Small intestine (tissue), 7 donors: ENCODE measurements at regions not wholly inside any gene's neighbourhood (a gene's known extent, or its start where the extent isn't known, plus 50 kb on each side); places are given as distances from the start of the nearest gene placed in this dataset.

Experiments used
- DNase-seq, 2 donors: peaks; one replicate each; pipeline versions ENCODE4 v3.0.0 to v3.0.0-alpha.2; 2013
- FAIRE-seq: peaks from 2 replicates; lab custom pipeline; 2012; peaks lifted over from hg19 to GRCh38; lab: Jason Lieb, UNC
- H3K27ac ChIP-seq, 3 donors: one replicate each; pipeline ENCODE4 v1.5.1; 2013; ENCODE audit warnings: low read length in 2 of 3, mild to moderate bottlenecking in 2 of 3, control low read depth in 1 of 3, inconsistent platforms in 1 of 3, low read depth in 1 of 3, moderate library complexity in 1 of 3
- H3K27me3 ChIP-seq, 3 donors: one replicate each; pipeline ENCODE4 v1.6.1; 2013; ENCODE audit warnings: low read length in 3 of 3, inconsistent platforms in 1 of 3; ENCODE audit not compliant: control insufficient read depth in 3 of 3, insufficient read depth in 3 of 3
- H3K36me3 ChIP-seq, 3 donors: one replicate each; pipeline ENCODE4 v1.6.1; 2013; ENCODE audit warnings: low read length in 3 of 3, inconsistent platforms in 1 of 3, low read depth in 1 of 3, mild to moderate bottlenecking in 1 of 3, moderate library complexity in 1 of 3; ENCODE audit not compliant: control insufficient read depth in 3 of 3, insufficient read depth in 2 of 3
- H3K4me1 ChIP-seq, 3 donors: one replicate each; pipeline ENCODE4 v1.6.1; 2013; ENCODE audit warnings: low read length in 2 of 3, inconsistent platforms in 1 of 3, low read depth in 1 of 3, mild to moderate bottlenecking in 1 of 3, moderate library complexity in 1 of 3; ENCODE audit not compliant: control insufficient read depth in 3 of 3, insufficient read depth in 2 of 3
- H3K4me3 ChIP-seq, 3 donors: one replicate each; pipeline ENCODE4 v1.5.1; 2013; ENCODE audit warnings: low read length in 3 of 3, control low read depth in 1 of 3, inconsistent platforms in 1 of 3, low read depth in 1 of 3, mild to moderate bottlenecking in 1 of 3, moderate library complexity in 1 of 3
- H3K9me3 ChIP-seq, 2 donors: one replicate each; pipeline ENCODE4 v1.6.1; 2013; ENCODE audit warnings: low read depth in 1 of 2, low read length in 1 of 2; ENCODE audit not compliant: control insufficient read depth in 2 of 2, insufficient read depth in 1 of 2
- WGBS, 3 donors: extraction: QIAGEN DNeasy Blood & Tissue Kit; methylation state at CpG; one replicate each; pipeline ENCODE4 v1.1.7; 2013; 5-methylcytosine and 5-hydroxymethylcytosine counted together
- donor health status: healthy with polysubstance abuse.
- donor health status: control.
- donor health status: control.
- donor health status: Bipolar disorder and iron deficiency.
- donor health status: healthy.

DNA sequence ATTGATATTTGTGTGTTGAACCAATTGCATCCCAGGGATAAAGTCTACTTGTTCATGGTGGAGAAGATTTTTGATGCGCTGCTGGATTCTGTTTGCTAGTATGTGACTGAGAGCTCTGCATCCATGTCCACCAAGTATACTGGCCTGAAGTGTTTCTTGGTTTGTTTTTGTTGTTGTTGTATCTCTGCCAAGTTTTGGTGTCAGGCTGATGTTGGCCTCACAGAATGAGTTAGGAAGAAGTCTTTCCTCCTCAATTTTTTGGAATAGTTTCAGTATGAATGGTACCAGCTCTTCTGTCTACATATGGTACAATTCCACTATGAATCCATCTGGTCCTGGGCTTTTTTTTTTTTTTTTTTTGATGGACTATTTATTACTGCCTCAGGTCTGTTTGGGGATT, 50.9 kb upstream of the OSTN start:
- no peak for FAIRE-seq
- WGBS, 3 donors = 81 to 96% (median 90%) methylated on average over 1 of the region's 1 CpG
- Histone ChIP-seq H3K4me3 (no peak overlapping the region), H3K9me3 (no peaks in the 10 kb centered on the region), H3K36me3 (no peaks in the 10 kb centered on the region), H3K4me1 (no peaks in the 10 kb centered on the region), H3K27me3 (no peaks in the 10 kb centered on the region), H3K27ac (no peak overlapping the region)
- DNase-seq = no peak

DNA sequence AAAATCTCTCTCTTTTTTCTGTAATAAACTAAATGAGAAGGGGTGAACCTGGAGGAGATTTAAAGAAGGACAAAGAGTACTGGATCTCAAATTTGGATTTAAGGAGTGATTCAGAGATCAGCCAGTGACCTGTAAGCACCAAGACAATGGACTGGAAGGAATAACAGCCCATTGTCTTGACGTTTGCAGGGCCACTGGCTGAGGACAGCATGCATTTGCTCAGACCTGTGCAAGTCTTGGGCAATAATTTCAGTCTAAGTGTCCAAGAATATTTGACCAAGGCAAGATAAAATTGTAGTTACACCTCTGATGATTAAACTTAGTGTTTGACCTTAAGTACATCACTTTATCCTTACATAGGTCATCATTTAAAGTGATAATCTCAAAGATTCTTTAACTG, 55.8 kb upstream of the OSTN start:
- H3K36me3 ChIP-seq = no peaks in the 10 kb centered on the region
- no peak for DNase-seq
- H3K27me3 ChIP-seq = no peaks in the 10 kb centered on the region
- no peak for FAIRE-seq
- no peak overlapping the region for H3K4me3 ChIP-seq
- WGBS, 3 donors = 0 to 30% (median 4%) methylated on average over 1 of the region's 1 CpG
- no peak overlapping the region for H3K27ac ChIP-seq
- no peaks in the 10 kb centered on the region for H3K4me1 ChIP-seq
- H3K9me3 ChIP-seq = no peaks in the 10 kb centered on the region

DNA sequence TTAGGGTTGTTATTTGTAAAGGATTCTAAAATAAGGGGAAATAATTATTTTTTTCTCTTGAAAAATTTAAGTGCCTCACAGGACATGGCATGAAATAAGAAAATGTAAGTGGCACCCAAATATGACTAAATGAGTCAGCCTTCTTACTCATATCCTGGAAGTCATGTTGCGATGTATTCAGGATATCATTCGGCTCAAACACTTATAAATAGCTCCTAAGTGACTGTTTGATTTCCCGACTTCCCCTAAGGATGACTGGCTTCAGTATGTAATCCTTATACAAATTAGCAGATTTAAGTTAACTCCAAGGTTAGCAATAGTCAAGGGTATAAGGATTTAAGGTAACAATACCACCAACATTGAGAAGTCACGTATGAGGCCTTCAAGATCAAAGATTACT, 57.3 kb upstream of the OSTN start:
- Histone ChIP-seq H3K27me3 (no peaks in the 10 kb centered on the region), H3K4me3 (no peak overlapping the region), H3K36me3 (no peaks in the 10 kb centered on the region), H3K9me3 (no peaks in the 10 kb centered on the region), H3K4me1 (no peaks in the 10 kb centered on the region), H3K27ac (no peak overlapping the region)
- DNase-seq = no peak
- no peak for FAIRE-seq
- WGBS, 3 donors = 68 to 79% (median 70%) methylated on average over 4 of the region's 4 CpGs

DNA sequence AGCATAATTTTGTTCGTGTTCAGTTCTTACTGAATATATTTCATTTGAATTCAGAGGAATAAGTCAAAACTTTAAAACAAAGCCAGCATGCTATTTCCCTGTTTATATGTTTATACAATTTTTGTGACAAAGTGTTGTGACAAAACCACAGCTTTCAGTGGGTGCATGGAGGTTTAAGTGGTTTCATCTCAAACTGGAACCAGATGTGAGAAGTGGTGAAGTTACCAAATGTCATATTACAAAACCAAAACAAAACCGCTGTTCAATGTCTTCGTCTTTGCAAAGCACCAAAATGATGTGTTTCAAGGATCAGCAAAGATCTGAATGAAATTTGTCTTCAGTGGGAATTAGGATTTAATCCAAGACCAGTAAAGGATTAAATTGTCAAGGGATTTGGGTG, 59.3 kb upstream of the OSTN start:
- FAIRE-seq = no peak
- H3K4me1 ChIP-seq = no peaks in the 10 kb centered on the region
- H3K27me3 ChIP-seq = no peaks in the 10 kb centered on the region
- H3K27ac ChIP-seq = no peak overlapping the region
- H3K36me3 ChIP-seq = no peaks in the 10 kb centered on the region
- H3K4me3 ChIP-seq = no peak overlapping the region
- no peaks in the 10 kb centered on the region for H3K9me3 ChIP-seq
- WGBS, 3 donors = 60 to 73% (median 65%) methylated on average over 3 of the region's 3 CpGs
- DNase-seq = no peak

- 55 to 57% (median 56%) methylated on average over 1 of the region's 1 CpG for WGBS, 3 donors
- H3K27me3 ChIP-seq = no peaks in the 10 kb centered on the region
These were observed 60.1 kb upstream of the OSTN start for GRCh38 chr3:191138937-191139336.

DNA sequence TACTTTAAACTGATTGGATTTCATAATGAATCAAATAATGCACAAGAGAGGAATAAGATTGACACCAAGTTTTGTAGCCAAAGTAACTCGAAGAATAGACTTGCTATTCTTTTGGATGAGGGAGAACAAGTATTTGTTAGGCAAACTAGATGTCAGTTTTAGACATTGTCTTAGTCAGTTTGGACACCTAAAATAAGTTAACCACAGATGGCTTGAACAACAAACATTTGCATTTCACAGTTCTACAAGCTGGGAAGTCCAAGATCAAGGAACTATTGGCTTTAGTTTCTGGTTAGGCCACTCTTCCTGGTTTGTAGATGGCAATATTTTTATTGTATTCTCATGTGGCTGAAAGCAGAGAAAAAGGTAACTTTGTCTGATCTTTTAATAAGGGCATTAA, 61.3 kb upstream of the OSTN start:
- no peaks in the 10 kb centered on the region for H3K36me3 ChIP-seq
- H3K4me1 ChIP-seq = no peaks in the 10 kb centered on the region
- H3K27me3 ChIP-seq = no peaks in the 10 kb centered on the region
- no peak for DNase-seq
- 80 to 91% (median 84%) methylated on average over 1 of the region's 1 CpG for WGBS, 3 donors
- H3K4me3 ChIP-seq = no peak overlapping the region
- no peaks in the 10 kb centered on the region for H3K9me3 ChIP-seq
- H3K27ac ChIP-seq = no peak overlapping the region
- FAIRE-seq = no peak

More at GRCh38 chr3:191138937-191139336, 60.1 kb upstream of the OSTN start:
- no peaks in the 10 kb centered on the region for H3K4me1 ChIP-seq
- no peaks in the 10 kb centered on the region for H3K9me3 ChIP-seq
- H3K4me3 ChIP-seq = no peak overlapping the region
- no peaks in the 10 kb centered on the region for H3K36me3 ChIP-seq
- DNase-seq (no peak), FAIRE-seq (no peak)
- no peak overlapping the region for H3K27ac ChIP-seq

- no peaks in the 10 kb centered on the region for H3K4me1 ChIP-seq
- H3K9me3 ChIP-seq = no peaks in the 10 kb centered on the region
- H3K27ac ChIP-seq = no peak overlapping the region
- FAIRE-seq = no peak
- H3K36me3 ChIP-seq = no peaks in the 10 kb centered on the region
- 77 to 83% (median 83%) methylated on average over 6 of the region's 6 CpGs for WGBS, 3 donors
- no peak overlapping the region for H3K4me3 ChIP-seq
- no peaks in the 10 kb centered on the region for H3K27me3 ChIP-seq
- no peak for DNase-seq
These were observed 62.7 kb upstream of the OSTN start for GRCh38 chr3:191136347-191136746.

- DNase-seq (no peak), FAIRE-seq (no peak)
- Histone ChIP-seq H3K36me3 (no peaks in the 10 kb centered on the region), H3K27ac (no peak overlapping the region), H3K4me1 (no peaks in the 10 kb centered on the region), H3K9me3 (no peaks in the 10 kb centered on the region), H3K27me3 (no peaks in the 10 kb centered on the region), H3K4me3 (no peak overlapping the region)
- WGBS, 3 donors = 82 to 88% (median 85%) methylated on average over 2 of the region's 2 CpGs
These were observed 63.9 kb upstream of the OSTN start for GRCh38 chr3:191135175-191135574.

GRCh38 chr3:191133359-191133758, 65.7 kb upstream of the OSTN start:
- Histone ChIP-seq H3K27me3 (no peaks in the 10 kb centered on the region), H3K4me3 (no peak overlapping the region), H3K36me3 (no peaks in the 10 kb centered on the region), H3K27ac (no peak overlapping the region), H3K4me1 (no peaks in the 10 kb centered on the region), H3K9me3 (no peaks in the 10 kb centered on the region)
- DNase-seq (no peak), FAIRE-seq (no peak)
- WGBS, 3 donors = 85 to 88% (median 87%) methylated on average over 5 of the region's 5 CpGs
